ENCODE measurements at regions not wholly inside any gene's neighbourhood (a gene's known extent, or its start where the extent isn't known, plus 50 kb on each side); places are given as distances from the start of the nearest gene placed in this dataset.
"Not testable (repeated sequence)": the region's sequence is repeated elsewhere in the genome, so short reads cannot be mapped to it uniquely, and the experiment has no call there.

DNA sequence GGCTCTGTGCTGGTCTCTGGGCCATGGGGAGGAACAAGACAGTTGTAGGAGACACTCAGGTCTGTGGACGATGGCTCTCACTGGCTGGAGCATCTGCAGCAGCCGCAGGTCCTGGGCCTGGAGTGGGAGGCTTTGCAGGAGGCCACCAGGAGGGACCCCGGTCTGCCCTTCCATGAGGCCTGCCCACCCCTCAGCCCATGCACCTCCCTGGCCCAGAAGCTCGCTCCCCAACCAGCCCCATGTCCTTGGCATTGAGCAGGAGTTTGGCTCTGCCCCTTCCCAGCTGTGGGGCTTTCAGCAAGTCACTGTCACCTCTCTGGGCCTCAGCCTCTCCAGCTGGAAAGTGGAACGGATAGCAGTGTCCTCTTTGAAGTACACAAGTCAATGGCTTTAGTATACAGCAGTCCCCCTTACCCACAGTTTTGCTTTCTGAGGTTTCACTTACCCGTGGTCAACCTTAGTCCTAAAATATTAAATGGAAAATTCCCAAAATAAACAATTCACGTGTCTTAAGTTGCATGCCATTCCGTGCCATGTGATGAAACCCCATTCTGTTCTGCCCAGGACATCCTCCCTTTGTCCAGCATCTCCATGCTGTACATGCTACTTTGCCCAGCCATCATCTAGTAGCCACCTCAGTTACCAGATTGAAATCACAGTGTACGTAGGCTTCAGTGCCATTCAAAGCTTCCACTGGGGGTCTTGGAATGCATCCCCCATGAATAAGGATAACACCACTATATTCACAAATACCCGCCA is 104.0 kb downstream of the CPZ start:
- no peak for DNase-seq

DNA sequence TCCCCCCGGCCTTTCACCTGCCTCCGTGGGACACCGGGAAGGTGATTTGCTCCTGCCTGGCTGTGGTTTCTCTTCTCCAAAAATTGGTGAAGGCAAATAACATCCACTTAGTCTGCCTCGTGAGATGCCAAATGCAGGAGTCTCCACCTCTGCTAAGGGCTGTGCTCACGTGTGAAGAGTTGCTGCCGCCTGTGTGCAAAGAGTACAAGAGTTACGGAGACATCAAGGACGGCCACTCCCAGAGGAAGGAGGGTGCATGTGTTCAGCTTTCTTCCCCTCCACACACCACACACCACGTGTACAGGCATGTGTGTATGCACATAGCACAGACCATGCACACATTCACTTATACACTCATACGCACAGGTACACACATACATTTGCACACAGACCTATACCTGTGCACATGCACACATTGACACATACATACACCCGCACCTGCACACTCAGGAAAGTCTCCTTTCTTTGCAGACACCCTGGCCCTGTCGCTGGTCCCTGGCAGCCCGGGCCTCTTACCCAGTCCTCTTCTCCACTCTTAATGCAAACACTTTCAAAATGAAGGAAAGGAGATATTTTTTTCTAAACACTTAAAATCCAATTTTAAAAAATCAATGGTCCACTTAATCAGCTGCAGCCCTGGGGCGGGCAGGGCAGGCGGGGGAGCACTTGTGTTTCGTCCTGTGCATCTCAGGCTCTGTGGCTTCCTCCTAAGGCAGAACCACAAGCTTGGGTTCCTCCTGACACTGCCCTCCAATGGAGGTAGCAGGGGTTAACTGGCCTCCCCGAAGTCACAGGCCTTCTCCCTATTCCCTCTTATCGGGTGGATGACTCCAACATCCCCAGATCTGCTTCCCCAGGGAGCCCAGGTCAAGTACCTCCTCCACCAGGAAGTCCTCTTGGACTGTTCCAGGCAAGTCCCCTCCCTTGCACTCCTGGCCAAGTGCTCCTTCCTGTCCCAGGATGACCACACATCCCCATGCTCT is 103.0 kb downstream of the CPZ start:
- no peak for DNase-seq

DNA sequence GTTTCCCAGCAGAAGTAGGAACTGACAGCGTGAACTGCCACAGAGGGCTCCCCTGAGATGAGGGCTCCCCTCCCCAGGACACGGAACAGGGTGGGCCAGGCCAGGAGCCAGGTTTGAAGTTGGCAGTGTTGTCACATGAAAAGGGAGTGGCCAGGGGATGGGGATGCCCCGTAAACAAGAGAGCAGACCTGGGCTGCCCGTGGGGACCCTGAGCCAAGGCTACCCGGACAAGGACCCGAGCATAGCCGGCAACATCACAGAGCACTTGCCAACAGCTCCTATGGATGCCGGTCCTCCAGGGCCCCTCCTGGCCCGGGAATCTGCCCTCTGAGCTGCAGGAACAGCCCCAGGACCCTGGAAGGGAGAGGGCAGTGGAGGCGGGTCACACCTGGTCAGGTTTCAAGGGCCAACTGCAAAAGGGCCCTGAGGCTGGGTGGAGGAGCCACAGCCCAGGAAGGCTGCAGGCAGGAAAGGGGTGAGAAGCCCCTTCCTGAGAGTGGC is 102.1 kb downstream of the CPZ start:
- no peak for DNase-seq

DNA sequence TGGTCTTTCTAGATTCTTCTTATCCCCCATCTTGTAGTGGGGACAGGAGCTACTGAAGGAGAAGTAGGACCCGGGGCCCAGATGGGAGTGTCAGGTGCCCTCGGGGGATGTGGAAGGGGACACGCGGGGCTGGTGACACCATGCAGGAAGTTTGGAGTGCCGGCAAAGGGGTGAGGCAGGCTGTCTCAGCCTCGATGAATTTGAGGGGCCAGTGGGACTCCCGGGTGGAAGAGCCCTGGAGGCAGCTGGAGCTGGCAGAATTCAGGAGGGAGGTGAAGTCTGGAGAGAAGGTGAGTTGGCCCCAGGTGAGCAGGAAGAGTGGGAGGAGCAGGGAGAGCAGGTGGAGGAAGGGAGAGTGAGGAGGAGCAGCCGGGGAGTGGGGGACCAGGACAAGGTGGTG is 101.7 kb downstream of the CPZ start:
- DNase-seq: no peak

DNA sequence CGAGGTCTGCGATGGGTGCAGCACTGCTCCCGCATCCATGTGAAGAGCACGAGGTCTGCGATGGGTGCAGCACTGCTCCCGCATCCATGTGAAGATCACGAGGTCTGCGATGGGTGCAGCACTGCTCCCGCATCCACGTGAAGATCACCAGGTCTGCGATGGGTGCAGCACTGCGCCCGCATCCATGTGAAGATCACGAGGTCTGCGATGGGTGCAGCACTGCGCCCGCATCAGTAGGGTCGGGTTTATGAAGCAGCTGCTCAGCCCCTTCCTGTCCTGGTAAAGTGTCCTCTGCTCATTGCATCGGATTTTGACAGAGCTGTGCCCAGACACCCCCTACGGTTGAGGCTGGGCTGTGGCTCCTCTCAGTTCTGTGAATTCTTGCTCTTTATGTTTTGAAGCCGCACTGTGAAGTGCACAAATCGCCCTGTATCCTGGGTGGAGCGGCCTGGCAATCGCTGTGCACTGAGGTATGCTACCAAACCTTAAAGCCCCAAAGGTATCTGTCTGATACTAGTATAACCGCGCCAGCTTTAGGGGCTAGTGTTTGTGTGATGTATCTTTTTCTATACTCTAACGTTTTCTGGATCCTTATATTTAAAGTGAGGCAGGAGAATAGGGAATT is 98.7 kb downstream of the CPZ start:
- no peak for DNase-seq

DNA sequence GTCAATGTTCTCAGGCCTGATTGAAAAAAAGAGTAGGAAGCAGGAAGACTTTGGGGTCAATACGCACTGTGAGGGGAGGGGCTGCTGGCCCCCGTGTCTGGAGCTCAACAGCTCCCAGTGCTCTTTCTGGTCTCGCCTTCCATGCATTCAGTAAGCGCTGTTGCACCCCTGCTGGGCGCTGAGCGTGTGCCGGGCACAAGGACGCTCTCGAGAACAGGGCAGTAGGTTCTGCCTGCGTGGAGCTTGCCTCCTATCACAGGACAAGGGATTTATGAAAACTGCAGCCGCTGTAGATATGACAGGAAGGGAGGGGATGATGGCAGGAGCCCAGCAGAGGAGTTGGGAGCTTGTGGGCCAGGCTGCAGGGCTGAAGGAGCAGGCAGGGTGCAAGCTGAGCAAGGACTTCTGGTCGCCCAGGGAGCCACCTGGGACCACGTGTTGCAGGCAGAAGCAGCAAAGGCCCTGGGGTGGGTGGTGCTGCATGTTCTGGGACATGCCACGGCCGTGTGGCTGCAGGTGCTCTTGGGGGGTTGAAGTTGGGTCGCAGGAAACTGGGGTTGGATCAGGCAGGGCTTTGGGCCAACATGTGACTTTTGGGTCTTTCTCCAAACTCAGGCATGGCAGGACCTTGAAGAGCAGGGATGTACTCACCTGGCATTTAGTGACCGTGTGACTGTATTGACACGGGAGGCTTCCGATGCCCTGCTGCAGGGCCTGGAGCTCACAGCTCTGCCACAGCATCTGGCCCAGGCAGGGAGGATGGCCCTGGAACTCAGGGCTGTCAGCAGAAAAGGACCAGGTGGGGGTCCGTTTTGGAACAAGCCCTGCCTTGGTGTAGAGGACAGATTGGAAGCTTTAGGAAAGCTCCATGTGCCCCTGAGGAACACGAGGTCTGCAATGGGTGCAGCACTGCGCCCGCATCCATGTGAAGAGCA is 97.9 kb downstream of the CPZ start:
- no peak for DNase-seq

DNA sequence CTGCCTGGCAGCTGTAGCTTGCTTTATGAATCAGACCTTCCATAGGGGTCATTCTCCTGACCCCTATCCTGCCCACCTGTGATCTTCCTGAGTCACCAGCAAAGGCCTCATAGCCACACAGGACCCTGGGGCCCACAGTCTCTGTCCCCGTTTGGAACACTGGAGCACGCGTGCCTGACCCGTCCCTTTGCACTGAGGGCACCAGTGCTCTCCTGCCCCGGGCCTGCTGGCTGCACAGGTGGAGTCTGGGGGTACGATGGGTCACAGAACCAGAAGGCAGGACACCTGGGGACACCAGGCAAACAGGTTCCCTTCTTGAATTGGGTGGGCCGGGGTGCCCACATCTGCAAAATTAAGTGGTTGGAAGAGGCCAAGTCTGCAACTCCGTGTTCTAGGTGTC is 97.2 kb downstream of the CPZ start:
- no peak for DNase-seq

DNA sequence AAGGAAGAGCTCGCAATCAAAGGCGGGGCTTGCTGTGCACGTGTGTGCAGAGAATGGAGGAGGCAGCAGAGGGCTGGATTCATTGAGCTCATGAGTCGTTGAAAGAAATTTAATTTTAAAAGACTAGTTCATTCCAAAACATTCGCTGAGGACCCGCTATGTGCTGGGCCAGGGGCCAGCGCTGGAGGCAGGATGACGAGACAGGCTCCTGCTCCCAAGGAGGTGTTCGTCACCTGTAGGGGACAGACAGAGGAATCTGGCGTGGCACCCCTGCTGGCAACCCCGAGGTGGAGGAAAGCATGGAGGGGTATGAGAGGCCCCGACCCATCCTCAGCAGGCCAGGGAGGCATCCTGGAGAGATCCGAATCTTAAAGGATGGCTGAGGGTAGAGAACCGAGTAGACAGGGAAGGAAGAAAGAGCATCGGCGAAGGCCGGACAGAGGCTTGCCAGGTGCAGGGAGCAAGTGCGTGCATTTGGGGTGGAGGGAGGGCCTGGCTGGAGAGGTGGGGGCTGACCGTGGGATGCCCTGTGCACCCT is 96.4 kb downstream of the CPZ start:
- no peak for DNase-seq

DNA sequence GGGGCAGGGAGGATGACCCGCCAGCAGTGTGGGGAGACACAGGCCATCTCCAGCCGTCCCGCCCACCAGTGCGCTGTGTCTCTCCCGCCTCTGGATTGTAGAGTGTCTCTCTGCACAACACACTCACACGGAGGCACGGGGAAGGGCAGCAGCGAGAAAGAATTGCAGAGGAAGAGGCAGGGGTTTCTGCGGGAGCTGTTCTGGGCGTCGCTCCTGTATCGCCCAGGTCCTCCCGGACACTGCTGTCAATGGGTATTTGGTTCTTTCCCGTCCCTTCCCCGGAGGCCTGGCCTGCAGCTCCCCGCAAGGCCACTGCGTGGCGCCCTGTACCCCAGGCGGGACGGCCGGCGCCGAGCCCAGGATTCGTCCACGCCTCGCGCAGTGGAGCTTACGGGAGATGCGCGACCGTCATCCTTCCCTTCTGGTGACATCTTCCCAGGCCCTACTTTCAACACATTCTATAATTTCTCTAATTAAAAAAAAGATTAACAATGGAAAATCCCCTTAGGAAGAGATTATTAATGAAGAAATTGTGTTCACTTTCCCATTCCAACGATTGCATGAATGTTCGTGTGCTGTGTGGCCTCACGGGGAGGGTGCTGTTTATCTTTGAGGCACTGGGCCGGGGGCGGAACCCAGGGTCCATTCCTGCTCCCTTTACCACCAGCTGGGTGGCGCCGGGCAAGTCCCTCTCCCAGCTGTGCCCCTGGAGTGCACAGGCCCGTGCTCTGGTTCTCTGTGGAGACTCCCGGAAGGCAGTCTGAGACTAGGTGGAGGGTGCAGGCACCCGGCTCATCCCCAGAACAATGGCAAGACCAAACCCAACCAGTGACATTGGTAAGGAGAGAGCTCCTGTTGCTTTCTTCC is 95.7 kb downstream of the CPZ start:
- DNase-seq: peak in 1 of 2 experiments; percentile 1

DNA sequence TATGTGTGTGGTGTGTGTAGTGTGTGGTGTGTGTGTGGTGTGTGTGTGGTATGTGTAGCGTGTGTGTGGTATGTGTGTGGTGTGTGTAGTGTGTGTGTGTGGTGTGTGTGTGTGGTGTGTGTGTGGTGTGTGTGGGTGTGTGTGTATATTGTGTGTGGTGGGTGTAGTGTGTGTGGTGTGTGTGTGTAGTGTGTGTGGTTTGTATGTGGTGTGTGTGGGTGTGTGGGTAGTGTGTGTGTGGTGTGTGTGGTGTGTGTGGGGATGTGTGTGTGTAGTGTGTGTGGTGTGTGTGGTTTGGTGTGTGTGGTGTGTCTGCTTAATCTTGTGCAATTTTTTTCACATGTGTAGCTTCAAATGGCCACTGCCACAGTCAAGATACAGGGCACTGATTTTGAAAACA is 94.5 kb downstream of the CPZ start:
- DNase-seq: no peak

DNA sequence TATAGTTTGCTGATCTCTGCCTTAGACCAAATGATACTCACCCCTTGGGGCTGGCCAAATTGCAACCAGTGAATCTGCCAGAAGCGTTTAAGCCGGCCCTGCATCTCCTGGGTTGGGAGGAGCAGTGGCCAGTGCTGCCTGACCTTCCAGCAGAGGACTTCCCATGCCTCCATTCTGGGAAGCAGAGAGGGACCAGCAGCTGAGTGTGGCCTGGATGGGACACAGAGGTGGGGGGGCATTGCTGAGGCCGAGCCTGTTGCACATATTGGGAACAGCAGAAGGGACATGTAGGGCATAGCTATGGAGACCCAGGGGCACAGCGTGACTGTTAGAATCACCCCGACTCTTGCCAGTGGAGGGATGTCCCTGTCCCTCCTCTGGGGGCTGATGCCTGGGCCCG is 93.3 kb downstream of the CPZ start:
- no peak for DNase-seq

DNA sequence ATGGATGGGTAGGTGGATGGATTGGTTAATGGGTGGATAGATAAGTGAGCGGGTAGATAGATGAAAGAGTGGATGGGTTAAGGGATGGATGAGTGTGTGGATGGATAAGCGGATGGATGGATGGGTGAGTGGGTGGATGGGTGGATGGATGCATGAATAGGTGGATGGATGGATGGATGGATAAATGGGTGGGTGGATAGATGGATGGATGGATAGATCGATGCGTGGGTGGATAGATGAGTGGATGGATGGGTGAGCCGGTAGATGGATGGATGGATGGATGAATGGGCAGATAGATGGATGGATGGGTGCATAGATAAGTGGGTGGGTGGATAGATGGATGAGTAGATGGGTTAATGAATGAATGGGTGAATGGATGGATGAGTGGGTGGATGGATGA is 90.9 kb downstream of the CPZ start:
- no peak for DNase-seq

DNA sequence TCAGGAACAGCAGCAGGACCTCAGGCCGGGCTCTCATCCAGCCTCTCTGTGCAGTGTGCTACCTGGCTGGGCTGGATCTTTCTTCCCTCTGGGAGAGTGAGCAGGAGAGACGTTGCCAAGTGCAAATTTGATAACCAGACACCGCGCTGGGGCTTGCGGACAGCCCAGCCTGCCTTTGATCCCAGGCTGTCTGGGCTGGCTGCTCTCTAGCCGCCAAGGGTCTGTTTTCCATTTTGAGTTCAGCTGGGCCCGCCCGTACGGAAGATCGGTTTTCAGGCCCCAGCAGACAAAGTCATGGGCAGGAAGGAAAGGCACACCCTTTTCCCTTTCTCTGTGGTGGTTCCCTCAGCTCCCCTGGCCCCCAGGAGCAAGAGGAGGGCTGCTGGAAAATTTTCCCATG is 90.2 kb downstream of the CPZ start:
- DNase-seq: no peak

DNA sequence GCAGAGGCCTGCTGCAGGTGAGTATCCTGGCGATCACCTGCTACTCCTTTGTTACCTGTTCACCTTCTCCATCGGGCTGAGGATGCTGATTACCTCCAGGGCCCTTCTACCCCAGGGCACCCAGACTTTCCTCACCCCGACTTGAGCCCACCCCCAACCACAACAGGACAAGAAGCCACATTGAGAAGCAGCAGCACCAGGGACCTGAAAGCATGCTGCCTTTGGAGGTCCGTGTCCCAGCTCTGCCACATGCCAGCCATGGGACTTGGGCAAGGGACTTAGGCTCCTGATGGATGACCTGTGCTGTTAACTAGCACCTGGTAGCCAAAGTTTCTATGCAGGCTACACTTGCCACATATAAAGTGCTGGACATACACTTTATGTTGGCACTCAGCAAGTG is 89.7 kb downstream of the CPZ start:
- no peak for DNase-seq

DNA sequence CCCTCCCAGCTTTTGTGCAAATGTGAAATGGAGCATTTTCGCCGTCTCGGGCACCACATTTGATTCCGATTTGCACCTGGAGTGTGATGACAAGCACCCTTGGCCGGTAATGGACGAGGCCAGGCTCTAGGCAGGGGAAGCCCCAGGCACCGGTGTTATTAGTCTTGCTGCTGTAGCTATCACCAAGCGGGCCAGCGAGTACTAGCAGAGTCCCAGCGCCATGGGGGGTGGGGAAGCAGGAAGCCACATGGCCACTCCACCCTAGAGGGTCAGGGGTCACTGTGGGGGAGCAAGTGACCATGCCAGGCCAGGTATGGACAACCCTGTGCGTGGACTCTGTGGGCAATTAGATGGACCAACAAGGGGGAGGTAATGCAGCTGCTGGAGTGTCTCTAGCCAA is 88.8 kb downstream of the CPZ start:
- DNase-seq: no peak

DNA sequence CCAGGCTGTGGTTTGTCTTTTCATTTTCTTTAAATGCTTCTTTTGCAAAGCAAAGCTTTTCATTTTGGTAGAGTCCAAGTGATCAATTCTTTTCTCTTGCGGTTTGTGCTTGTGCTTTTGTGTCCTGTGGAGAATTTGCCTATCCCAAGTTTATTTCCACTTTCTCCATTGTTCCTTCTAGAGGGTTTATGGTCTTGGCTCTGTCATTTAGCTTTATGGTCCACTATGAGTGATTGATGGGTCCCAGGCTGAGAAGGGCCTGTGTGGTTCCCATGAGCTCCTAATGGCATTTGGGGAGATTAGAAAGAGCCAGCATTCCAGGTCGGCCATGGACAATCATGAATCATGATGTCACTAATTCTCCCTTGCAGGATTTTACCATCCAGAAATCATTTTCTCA is 86.5 kb downstream of the CPZ start:
- DNase-seq: no peak

DNA sequence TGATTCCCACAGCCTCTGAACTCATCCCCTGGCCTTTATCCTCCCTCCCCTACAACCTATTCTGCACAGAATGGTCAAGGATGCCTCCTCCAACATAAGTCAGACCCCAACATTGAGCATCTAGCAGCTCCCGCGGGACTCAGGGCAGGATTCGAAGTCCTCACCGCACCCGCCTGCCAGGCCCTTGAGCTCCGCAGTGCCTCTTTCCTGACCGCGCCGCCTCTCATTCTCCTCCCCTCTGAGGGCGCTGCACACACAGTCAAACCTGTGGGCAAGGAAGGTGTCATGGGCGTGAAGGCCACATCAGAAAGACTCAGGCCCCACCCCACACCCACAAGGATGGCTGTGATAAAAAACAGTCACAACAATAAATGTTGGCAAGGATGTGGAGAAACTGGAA is 84.1 kb downstream of the CPZ start:
- DNase-seq: no peak

DNA sequence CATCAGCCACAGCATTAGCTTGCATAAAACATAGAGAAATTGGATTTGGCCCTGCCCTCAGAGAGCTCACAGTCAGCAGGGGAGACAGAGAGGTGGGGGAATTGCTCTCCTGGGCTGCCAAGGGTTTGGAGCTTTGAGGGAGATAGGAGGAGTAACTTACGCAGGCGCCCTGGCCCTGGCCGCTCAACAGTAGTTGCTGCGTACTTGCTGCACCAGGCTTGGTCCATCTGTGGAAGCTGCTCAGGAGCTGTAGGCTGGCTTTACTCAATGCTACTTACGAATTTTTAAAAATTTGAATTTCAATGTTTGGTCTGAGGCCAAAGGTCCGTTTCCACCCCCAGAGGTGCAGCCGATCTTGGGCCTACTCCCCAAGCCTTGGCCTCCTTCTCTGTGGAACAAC is 83.3 kb downstream of the CPZ start:
- no peak for DNase-seq

DNA sequence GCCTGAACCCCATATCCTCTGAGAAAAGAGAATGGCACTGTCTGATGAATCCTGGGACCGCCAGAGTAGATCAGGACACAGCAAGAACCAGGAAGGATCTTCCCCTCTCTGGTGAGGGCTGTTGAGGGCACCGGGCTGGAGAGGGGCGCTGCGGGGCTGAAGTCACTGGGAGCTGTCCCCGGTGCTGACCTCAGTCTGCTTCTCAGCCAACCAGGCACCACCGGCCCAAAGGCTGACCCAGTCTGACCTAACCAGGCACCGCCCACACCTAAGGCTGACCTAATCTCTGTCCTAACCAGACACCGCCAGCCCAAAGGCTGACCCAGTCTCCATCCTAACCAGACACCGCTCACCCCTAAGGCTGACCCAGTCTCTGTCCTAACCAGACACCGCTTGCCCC is 82.8 kb downstream of the CPZ start:
- DNase-seq: no peak

DNA sequence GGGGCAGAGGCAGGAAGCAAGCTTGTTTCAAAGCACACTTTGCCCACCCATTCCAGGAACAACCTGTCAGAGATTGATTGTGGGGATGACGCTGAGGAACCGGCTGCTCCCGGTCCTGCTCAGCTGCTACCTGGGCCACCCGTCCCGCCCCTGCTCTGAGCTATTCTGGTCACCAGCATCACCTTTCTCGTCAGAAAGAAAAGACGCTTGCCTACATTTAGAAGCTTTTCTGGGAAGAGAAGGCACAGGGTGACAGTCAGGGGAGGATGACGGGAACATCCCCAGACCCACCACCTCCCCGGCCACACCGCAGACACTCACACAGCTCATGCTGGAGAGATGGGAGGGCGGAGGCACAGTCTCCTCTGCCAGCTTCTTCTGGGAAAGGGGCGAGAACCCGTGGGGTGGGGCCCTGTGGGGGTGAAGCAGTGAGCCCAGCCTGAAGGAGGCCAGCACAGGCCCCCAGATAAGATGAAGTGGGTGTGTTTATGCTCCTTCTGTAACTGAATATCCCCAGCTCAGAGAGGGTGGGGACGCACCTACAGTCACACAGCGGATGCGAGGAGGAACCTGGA is 81.8 kb downstream of the CPZ start:
- DNase-seq: no peak

DNA sequence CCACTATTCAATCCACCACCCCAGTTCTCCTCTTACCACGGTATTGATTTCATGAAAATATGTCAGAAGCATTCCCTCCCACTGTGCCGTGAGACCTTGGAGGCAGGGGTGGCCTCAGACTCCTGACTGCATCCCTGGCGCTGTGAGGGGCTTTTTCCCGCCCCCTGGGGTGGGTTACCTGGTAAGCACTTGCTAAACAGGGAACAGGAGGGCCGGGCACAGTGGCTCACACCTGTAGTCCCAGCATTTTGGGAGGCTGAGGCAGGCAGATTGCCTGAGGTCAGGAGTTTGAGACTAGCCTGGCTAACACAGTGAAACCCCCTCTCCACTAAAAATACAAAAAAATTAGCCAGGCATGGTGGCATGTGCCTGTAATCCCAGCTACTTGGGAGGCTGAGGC is 80.5 kb downstream of the CPZ start:
- not testable (repeated sequence) for DNase-seq

All from SHP77 (cell line).